ENCODE measurements at regions not wholly inside any gene's neighbourhood (a gene's known extent, or its start where the extent isn't known, plus 50 kb on each side); places are given as distances from the start of the nearest gene placed in this dataset.

GRCh38 chr4:134337574-134337973, 136.0 kb upstream of the PABPC4L start:
- Mint-ChIP-seq H3K36me3 (ENCODE audit: low read depth) (no peaks in the 10 kb centered on the region), H3K4me1 (ENCODE audit: low read depth) (no peaks in the 10 kb centered on the region), H3K27me3 (no peaks in the 10 kb centered on the region), H3K27ac (no peak overlapping the region), H3K9me3 (peaks cover 5% of the 10 kb centered on the region), H3K4me3 (no peak overlapping the region)
- intact Hi-C loops (cut with micrococcal nuclease) = no loop called here
- POLR2A ChIA-PET = no interaction called here
- DNase-seq (no peak), ATAC-seq (no peak)
- CTCF ChIA-PET = no interaction called here
- no peak for TF ChIP-seq CTCF (IDR thresholded peaks at IDR 0.05)

GRCh38 chr4:134328741-134329140, 127.2 kb upstream of the PABPC4L start:
- ChIA-PET POLR2A (no interaction called here), CTCF (no interaction called here)
- Mint-ChIP-seq H3K4me3 (no peak overlapping the region), H3K27me3 (no peaks in the 10 kb centered on the region), H3K9me3 (peaks cover 4% of the 10 kb centered on the region), H3K4me1 (ENCODE audit: low read depth) (no peaks in the 10 kb centered on the region), H3K36me3 (ENCODE audit: low read depth) (no peaks in the 10 kb centered on the region), H3K27ac (no peak overlapping the region)
- no peak for TF ChIP-seq CTCF (IDR thresholded peaks at IDR 0.05)
- intact Hi-C loops (cut with micrococcal nuclease) = no loop called here
- no peak for DNase-seq
- no peak for ATAC-seq

GRCh38 chr4:134327274-134328122, 125.9 kb upstream of the PABPC4L start:
- Mint-ChIP-seq H3K9me3 (peaks cover 4% of the 10 kb centered on the region), H3K27me3 (no peaks in the 10 kb centered on the region), H3K36me3 (ENCODE audit: low read depth) (no peaks in the 10 kb centered on the region), H3K27ac (no peak overlapping the region), H3K4me3 (no peak overlapping the region), H3K4me1 (ENCODE audit: low read depth) (no peaks in the 10 kb centered on the region)
- no peak for TF ChIP-seq CTCF (IDR thresholded peaks at IDR 0.05)
- intact Hi-C loops (cut with micrococcal nuclease) = no loop called here
- POLR2A ChIA-PET = no interaction called here
- DNase-seq = no peak
- CTCF ChIA-PET = no interaction called here
- no peak for ATAC-seq

- H3K9me3 Mint-ChIP-seq = peaks cover 4% of the 10 kb centered on the region
- no peak overlapping the region for H3K4me3 Mint-ChIP-seq
- H3K4me1 Mint-ChIP-seq (ENCODE audit: low read depth) = no peaks in the 10 kb centered on the region
- no peaks in the 10 kb centered on the region for H3K27me3 Mint-ChIP-seq
- DNase-seq (no peak), ATAC-seq (no peak)
- TF ChIP-seq CTCF (IDR thresholded peaks at IDR 0.05) = no peak
- CTCF ChIA-PET = no interaction called here
- intact Hi-C loops (cut with micrococcal nuclease) = no loop called here
- H3K36me3 Mint-ChIP-seq (ENCODE audit: low read depth) = no peaks in the 10 kb centered on the region
- no peak overlapping the region for H3K27ac Mint-ChIP-seq
- POLR2A ChIA-PET = no interaction called here
Measured at GRCh38 chr4:134326866-134327265, 125.3 kb upstream of the PABPC4L start.

- peaks cover 15% of the 10 kb centered on the region for H3K9me3 Mint-ChIP-seq
- CTCF ChIA-PET = no interaction called here
- no peaks in the 10 kb centered on the region for H3K36me3 Mint-ChIP-seq (ENCODE audit: low read depth)
- ATAC-seq = no peak
- no peak overlapping the region for H3K27ac Mint-ChIP-seq
- intact Hi-C loops (cut with micrococcal nuclease) = no loop called here
- POLR2A ChIA-PET = no interaction called here
- no peaks in the 10 kb centered on the region for H3K4me1 Mint-ChIP-seq (ENCODE audit: low read depth)
- TF ChIP-seq CTCF (IDR thresholded peaks at IDR 0.05) = no peak
- no peaks in the 10 kb centered on the region for H3K27me3 Mint-ChIP-seq
- no peak for DNase-seq
- no peak overlapping the region for H3K4me3 Mint-ChIP-seq
Measured at GRCh38 chr4:134324179-134324578, 122.6 kb upstream of the PABPC4L start.

All from activated CD8-positive, alpha-beta T cell treated with anti-CD3 and anti-CD28 coated beads for 36 hours (primary cell).